ENCODE measurements at regions not wholly inside any gene's neighbourhood (a gene's known extent, or its start where the extent isn't known, plus 50 kb on each side); places are given as distances from the start of the nearest gene placed in this dataset.

- no peak for TF ChIP-seq CTCF (conservative IDR thresholded peaks at IDR 0.05 in 1 of 2, IDR thresholded peaks at IDR 0.05 in 1 of 2; ENCODE audit: low read depth in 1 of 2, low read length in 2 of 2)
- no peak for TF ChIP-seq EZH2 (IDR thresholded peaks at IDR 0.05; ENCODE audit: low read length, missing control alignments)
Observed at GRCh38 chr16:72487283-72487682, 315.3 kb upstream of the PMFBP1 start.

Data from fibroblast of lung (primary cell).